Activated naive CD8-positive, alpha-beta T cell (primary cell): ENCODE measurements at regions not wholly inside any gene's neighbourhood (a gene's known extent, or its start where the extent isn't known, plus 50 kb on each side); places are given as distances from the start of the nearest gene placed in this dataset.

Source experiments
- H3K27ac Mint-ChIP-seq: one replicate; pipeline ENCODE4 v1.8.0; 2021; ENCODE audit warnings: mixed read lengths
- H3K27me3 Mint-ChIP-seq: one replicate; pipeline ENCODE4 v1.8.0; 2021; ENCODE audit warnings: mixed read lengths
- H3K36me3 Mint-ChIP-seq: one replicate; pipeline ENCODE4 v1.8.0; 2021; ENCODE audit warnings: mixed read lengths
- H3K4me1 Mint-ChIP-seq: one replicate; pipeline ENCODE4 v1.8.0; 2021; ENCODE audit warnings: low read depth, mixed read lengths
- H3K4me3 Mint-ChIP-seq: one replicate; pipeline ENCODE4 v1.8.0; 2021; ENCODE audit warnings: mild to moderate bottlenecking, mixed read lengths
- H3K9me3 Mint-ChIP-seq: one replicate; pipeline ENCODE4 v1.8.0; 2021; ENCODE audit warnings: low read depth, mixed read lengths

DNA sequence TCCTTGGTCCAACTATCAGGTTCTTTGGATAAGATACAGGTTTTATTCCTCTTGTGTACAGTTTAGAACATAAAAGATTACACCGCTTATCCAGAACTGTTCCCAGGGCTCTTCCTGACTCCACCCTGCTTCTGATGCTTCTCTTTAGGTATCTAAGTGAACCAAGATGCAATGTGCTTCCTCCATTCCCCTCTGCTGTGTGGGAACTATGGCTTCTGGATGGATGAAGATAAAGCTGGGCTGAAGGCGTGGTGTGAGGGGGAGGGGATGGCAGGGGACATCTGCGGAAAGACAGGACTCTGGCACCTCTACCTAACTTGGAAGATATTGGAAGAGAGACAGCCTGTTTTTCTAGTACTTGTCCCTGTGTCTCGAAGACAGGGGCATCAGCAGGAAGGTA, 209.9 kb upstream of the TBX20 start:
- Mint-ChIP-seq H3K9me3 (peaks cover 6% of the 10 kb centered on the region), H3K36me3 (no peaks in the 10 kb centered on the region), H3K27ac (no peak overlapping the region), H3K27me3 (peaks cover 14% of the 10 kb centered on the region), H3K4me1 (no peaks in the 10 kb centered on the region), H3K4me3 (no peak overlapping the region)

DNA sequence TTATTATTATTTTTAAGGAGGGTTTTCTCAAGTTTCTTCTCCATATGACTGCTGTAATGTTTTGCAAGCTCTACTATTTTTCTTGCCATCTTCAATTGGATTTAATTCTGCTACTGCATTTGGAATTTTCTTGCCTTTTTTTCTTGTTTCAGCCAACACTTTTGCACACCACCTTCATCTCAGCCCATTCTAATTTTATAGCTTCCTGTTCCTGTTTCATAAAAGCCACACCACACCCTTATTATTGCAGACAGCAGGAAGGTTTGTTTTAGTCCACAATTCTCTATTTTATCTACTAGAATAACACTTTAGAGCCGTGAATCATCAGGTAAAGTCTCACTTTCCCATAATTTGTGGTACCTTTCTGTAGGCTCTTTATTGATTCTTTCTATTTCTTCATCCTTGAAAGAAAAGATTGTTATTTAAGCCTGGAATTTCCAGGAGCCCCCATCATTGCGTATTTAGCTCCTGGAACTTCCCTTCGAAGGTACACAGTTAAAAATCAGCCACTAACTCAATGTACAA, 209.3 kb upstream of the TBX20 start:
- Mint-ChIP-seq H3K27ac (no peak overlapping the region), H3K4me1 (no peaks in the 10 kb centered on the region), H3K4me3 (no peak overlapping the region), H3K27me3 (peaks cover 11% of the 10 kb centered on the region), H3K9me3 (peaks cover 11% of the 10 kb centered on the region), H3K36me3 (no peaks in the 10 kb centered on the region)

DNA sequence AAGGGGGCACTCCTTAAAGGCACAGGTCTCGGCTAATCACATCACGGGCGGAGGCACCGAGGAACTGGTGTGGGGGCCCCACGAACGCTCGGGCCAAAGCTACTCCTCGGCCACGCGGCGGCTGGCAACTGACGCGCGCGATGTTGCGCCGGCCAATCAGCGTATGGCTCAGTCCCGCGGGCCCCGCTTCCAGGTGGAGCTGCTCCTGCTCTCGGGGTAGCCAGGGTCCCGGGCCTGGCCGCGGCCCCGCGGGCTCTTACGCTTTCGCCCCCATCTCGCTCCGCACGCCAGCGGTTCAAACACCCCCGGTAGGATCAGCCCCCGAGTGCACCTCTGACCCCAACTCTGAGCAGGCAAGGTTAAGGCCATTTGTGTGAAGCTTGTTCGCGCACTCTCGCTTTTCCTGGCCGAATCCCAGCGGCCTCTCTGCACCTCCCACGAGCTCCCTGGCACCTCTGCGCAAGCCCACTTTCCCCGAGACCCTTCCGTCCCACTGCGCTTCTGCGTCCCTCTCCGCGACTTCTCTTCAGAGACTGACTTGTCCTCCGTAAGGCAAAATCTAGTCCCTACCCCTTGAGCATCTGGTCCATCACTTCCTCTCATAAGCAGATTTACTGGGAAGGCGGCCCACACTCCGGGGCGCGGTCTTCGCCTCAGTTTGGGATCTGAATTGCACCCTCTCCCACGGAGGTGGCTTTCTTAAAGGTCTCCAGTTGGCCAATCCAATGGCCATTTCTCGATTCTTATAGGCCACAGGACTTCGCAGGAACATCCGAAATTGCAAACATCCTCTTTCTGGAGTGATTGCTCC, 200.9 kb upstream of the TBX20 start:
- H3K27me3 Mint-ChIP-seq, result peaks cover 30% of the 10 kb centered on the region
- H3K4me1 Mint-ChIP-seq, result peaks cover 3% of the 10 kb centered on the region
- peak overlapping the region; percentile 1 for H3K4me3 Mint-ChIP-seq
- H3K9me3 Mint-ChIP-seq, result peaks cover 19% of the 10 kb centered on the region
- peaks cover 2% of the 10 kb centered on the region for H3K36me3 Mint-ChIP-seq
- no peak overlapping the region for H3K27ac Mint-ChIP-seq

DNA sequence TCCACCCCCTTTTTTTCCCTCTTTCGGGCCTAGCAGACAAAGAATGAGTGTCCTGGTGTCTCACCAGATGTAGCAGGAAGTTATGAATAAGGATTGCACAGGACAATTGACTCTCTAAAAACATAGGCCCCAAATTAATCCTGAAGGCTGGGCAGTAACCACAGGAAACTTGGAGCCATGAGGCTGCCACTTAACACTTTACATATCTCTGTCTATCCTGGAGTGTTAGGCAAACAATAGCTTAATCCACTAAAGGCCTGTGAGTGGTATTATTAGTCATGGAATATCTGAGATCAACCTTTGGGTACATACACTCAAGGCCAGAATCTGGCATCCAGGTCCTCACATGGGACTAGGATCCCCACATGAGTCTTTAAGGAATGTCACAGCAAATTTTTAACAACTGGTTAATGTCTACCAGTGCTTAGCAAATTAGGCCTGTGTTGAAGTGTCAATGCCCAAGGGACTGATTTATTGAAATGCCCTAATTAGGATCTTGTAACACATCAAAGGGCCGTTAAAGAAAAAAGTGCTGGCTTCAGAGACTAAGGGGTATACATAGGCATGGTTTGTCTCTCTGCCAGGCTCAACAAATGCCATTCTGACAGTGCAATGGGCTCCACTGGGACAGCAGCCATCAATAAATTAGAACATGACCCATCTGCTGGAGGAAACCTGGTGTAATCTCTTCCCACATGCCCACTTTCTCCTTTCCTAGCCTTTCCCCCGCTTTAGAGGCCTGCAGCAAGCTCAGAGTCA, 196.7 kb upstream of the TBX20 start:
- Mint-ChIP-seq H3K4me3 (no peak overlapping the region), H3K4me1 (peaks cover 3% of the 10 kb centered on the region), H3K36me3 (no peaks in the 10 kb centered on the region), H3K9me3 (no peaks in the 10 kb centered on the region), H3K27ac (no peak overlapping the region), H3K27me3 (peaks cover 20% of the 10 kb centered on the region)

DNA sequence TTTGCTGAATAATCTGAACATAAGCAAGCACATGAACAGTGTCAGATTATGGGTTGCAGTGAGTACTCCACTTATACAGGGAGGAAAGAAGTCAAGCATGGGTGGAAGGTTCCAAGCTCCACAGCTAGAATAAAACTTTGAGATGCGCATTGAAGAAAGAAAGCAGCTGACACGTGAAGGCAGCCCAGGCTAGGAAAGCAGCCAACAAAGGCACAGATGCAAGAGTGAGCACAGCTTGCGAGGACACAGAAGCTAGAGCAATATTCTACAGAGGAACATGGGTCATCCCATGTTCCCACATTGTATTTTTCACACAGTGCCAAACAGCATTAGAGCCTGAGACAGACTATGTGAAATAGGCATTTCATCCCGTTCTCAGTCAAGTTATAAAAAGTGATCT, 194.6 kb upstream of the TBX20 start:
- H3K27me3 Mint-ChIP-seq, result peaks cover 8% of the 10 kb centered on the region
- no peak overlapping the region for H3K27ac Mint-ChIP-seq
- H3K9me3 Mint-ChIP-seq, result no peaks in the 10 kb centered on the region
- no peak overlapping the region for H3K4me3 Mint-ChIP-seq
- no peaks in the 10 kb centered on the region for H3K4me1 Mint-ChIP-seq
- H3K36me3 Mint-ChIP-seq, result no peaks in the 10 kb centered on the region

DNA sequence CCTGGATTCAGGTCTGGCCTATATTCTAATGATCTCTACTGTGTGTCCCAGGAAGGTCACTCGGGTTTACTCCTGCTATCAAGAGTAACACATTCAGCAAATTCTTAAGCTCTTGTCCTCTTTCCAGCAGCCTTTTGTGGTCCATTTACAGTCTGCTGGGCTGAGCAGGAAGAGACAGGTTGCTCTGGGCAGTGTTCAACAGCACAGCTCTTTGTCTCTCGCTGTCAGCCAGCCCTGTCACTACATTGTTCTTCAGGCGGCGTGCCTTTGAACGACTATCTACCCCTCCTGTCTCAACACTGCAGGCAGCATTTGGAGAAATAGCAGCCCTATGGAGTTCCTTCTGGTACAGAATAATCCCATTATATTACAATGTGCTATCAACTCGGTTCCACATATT, 192.2 kb upstream of the TBX20 start:
- Mint-ChIP-seq H3K27me3 (peaks cover 3% of the 10 kb centered on the region), H3K4me1 (no peaks in the 10 kb centered on the region), H3K4me3 (no peak overlapping the region), H3K36me3 (no peaks in the 10 kb centered on the region), H3K9me3 (no peaks in the 10 kb centered on the region), H3K27ac (no peak overlapping the region)

DNA sequence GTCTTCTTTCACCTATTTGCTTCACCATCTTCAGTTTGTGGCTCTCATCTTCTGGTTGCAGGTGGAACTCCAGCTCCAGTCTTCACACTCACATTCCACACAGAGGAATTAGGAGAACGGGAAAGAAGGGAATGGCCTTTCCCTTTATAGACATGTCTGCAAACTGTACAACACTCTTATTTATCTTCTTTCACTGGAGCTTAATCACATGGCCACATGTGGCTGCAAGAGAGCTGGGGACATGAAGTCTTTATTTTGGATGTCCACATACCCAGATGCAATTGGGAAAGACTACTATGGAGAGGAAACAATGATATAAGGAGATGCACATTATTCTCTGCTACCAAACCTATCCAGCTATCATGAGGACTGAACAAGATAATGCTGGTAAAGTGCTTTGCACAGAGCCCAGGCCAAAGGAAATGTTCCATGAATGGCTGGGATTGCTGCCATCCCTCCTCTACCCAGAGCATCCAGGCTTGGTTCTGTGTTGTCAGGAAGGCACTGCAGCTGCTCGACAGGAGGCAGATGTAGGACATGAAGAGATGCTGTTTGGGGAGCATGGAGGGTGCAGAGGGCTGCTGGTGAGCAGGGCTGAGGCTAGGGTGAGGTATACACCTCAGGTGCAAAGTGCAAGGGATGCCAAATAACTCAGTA, 183.8 kb upstream of the TBX20 start:
- no peak overlapping the region for H3K27ac Mint-ChIP-seq

DNA sequence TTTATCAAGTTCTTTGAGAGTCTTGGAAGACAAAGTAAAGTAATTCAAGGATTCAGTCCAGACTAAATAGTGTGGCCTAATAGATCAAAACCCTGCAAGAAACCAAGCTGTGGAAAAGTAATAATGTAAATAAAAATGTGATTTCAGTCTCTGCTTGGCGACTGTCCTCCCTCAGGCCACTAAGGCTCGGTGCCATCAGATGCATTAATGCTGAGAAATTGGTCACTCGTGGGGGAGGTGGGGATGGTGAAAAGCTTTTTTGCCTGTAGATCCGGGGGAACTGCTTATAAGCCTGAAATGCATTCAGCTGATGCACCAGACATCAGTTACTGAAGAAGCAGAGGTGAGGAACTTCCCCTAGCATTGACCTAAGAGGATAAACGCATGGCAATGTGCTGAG, 182.6 kb upstream of the TBX20 start:
- Mint-ChIP-seq H3K27me3 (peaks cover 3% of the 10 kb centered on the region), H3K27ac (no peak overlapping the region), H3K4me3 (no peak overlapping the region), H3K36me3 (no peaks in the 10 kb centered on the region), H3K4me1 (no peaks in the 10 kb centered on the region), H3K9me3 (peaks cover under 1% of the 10 kb centered on the region)

More for the DNA sequence above, 183.8 kb upstream of the TBX20 start:
- Mint-ChIP-seq H3K4me3 (no peak overlapping the region), H3K4me1 (no peaks in the 10 kb centered on the region), H3K9me3 (no peaks in the 10 kb centered on the region), H3K27me3 (peaks cover 1% of the 10 kb centered on the region), H3K36me3 (no peaks in the 10 kb centered on the region)

DNA sequence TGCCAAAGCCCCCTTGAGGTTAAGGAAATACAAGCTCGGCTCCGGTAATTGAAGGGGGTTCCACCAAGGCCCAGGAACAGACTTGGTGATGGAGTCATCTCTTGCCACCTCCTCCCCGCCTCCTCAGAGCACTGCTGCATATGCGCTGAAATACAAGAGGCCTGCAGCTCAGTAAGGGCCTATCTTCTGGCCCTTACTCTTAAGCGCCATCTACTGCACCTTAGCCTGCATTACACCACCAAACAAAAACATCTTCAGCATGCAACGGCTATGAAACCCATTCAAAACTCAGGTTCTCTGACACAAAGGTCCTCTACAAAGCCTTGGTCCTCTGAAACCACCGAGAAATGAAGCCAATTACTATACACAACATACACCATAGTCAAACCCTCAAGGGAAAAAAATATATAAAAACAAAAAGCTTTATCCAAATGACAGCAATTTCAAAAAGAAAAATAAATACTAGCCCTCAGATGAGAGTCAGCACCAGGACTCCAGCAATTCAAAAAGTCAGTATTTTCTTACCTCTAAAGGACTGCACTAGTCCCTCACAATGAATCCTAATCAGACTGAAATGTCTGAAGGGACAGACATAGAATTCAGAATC, 176.8 kb upstream of the TBX20 start:
- Mint-ChIP-seq H3K9me3 (peaks cover 8% of the 10 kb centered on the region), H3K36me3 (no peaks in the 10 kb centered on the region), H3K27me3 (peaks cover 4% of the 10 kb centered on the region), H3K4me1 (no peaks in the 10 kb centered on the region), H3K4me3 (no peak overlapping the region), H3K27ac (no peak overlapping the region)

DNA sequence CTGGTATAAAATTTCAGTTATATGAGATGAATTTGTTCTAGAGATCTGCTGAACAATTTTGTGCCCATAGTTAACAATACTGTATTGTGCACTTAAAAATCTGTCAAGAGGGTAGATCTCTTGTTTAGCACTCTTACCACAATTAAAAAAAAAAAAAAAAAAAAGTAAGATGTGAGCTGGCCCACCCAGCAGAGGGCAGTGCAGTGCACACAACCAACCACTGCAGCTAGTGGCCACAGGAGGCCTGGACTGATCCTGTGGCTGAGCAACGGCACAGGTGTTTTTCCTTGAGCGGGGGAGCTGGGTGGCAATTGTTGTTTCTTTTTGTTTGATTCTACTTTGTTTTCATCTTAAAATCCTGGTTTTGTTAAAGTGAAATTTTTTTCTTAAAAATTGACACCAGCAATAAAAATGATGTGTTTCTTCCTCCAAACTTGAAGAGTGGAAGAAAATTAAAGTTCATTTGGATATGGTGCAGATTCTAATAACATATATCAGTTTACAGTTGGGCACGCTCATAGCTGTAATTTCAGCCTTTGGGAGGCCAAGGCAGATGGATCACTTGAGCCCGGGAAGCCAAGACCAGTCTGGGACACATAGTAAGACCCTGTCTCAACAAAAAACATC, 171.1 kb upstream of the TBX20 start:
- Mint-ChIP-seq H3K9me3 (no peaks in the 10 kb centered on the region), H3K36me3 (no peaks in the 10 kb centered on the region), H3K27me3 (peaks cover 13% of the 10 kb centered on the region), H3K4me1 (peaks cover 8% of the 10 kb centered on the region), H3K4me3 (no peak overlapping the region), H3K27ac (no peak overlapping the region)

DNA sequence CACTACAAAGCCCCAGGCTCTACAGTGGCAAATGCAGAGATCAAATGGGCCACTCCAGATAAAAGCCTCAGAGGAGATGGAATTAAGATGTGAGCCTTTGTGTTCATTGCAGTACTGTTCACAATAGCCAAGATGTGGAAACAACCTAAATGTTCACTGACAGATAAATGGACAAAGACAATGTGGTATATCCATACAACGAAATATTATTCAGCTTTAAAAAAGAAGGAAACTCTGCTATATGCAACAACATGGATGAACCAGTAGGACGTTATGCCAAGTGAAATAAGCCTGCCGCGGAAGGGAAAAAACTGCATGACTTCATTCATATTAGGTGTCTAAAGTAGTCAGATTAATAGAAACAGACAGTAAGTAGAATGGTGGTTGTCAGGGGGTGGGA, 170.5 kb upstream of the TBX20 start:
- Mint-ChIP-seq H3K4me1 (peaks cover 8% of the 10 kb centered on the region), H3K9me3 (no peaks in the 10 kb centered on the region), H3K4me3 (no peak overlapping the region), H3K36me3 (no peaks in the 10 kb centered on the region), H3K27me3 (peaks cover 13% of the 10 kb centered on the region), H3K27ac (no peak overlapping the region)

DNA sequence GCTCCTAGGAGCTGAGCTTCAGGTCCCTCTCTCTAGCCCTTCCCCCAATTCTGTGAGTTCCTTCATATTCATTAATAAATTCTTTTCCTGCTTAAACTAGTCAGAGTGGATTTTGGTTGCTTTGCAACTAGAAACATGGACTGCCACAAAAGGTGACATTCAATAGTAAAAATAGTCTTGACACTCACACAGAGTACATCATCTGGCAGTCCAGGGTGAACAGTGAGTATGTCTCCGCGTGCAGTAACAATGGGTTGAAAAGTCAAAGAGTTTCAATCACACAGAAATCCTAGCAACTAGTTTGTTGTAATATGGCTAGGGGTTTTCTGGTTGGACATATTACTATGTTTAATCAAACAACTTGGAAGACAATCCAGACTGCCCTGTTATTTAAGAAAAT, 168.8 kb upstream of the TBX20 start:
- Mint-ChIP-seq H3K27me3 (peaks cover 12% of the 10 kb centered on the region), H3K9me3 (no peaks in the 10 kb centered on the region), H3K4me3 (no peak overlapping the region)

DNA sequence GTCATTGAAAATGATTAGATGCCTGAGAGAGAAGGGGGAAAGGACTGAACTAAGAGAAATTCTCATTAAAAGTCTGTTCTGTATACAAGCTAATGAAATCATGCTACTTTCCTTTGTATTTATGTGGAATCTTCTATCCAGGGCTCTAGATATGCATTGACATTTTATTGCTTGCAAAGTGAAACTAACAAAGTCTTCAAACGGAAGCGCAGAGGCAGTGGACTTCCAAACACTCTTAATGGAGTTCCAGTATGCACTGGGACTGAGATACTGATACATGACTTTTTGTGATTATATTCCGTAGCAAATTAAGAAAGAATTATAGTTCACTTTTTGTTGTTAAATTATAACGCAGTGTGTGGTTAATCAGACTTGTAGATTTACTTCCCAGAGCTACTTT, 166.8 kb upstream of the TBX20 start:
- H3K9me3 Mint-ChIP-seq, result no peaks in the 10 kb centered on the region
- H3K4me1 Mint-ChIP-seq, result peaks cover 8% of the 10 kb centered on the region
- no peak overlapping the region for H3K27ac Mint-ChIP-seq
- H3K27me3 Mint-ChIP-seq, result peaks cover 12% of the 10 kb centered on the region
- H3K4me3 Mint-ChIP-seq, result no peak overlapping the region
- no peaks in the 10 kb centered on the region for H3K36me3 Mint-ChIP-seq

More for the DNA sequence above, 168.8 kb upstream of the TBX20 start:
- no peaks in the 10 kb centered on the region for H3K36me3 Mint-ChIP-seq
- no peak overlapping the region for H3K27ac Mint-ChIP-seq
- peaks cover 8% of the 10 kb centered on the region for H3K4me1 Mint-ChIP-seq

DNA sequence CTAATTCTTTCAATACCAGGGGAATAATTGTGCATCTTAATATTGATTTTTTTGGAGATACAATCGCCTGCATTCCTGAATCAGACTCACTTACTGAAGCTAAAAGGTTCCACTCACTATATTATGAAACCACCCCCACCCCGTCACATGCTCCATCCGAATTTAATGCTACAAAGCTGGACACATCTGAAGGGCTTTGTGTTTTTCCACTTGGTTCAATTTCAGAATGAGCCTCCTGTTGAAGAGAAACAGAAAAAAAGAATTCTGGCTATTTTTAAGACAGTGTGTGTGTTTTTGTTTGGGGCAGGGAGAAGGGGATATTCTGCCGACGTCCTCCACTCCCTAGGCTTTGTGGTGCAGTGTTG, 165.5 kb upstream of the TBX20 start:
- Mint-ChIP-seq H3K4me1 (peaks cover 8% of the 10 kb centered on the region), H3K9me3 (no peaks in the 10 kb centered on the region), H3K27me3 (peaks cover 12% of the 10 kb centered on the region)

More for the DNA sequence above, 165.5 kb upstream of the TBX20 start:
- Mint-ChIP-seq H3K27ac (no peak overlapping the region), H3K4me3 (no peak overlapping the region), H3K36me3 (no peaks in the 10 kb centered on the region)
